PC-9 (cell line): ENCODE measurements at regions not wholly inside any gene's neighbourhood (a gene's known extent, or its start where the extent isn't known, plus 50 kb on each side); places are given as distances from the start of the nearest gene placed in this dataset.

Experiments
- CTCF ChIP-seq: fragments of 200-600 bp; sonication (generic); conservative IDR thresholded peaks from 2 replicates; pipeline ENCODE4 v1.6.1; 2017; ENCODE audit warnings: mixed run types, antibody characterized with exemption, mild to moderate bottlenecking, moderate library complexity
- EZH2 ChIP-seq: fragments of 200-600 bp; sonication (generic); IDR thresholded peaks from 2 replicates; pipeline ENCODE4 v1.8.0; 2017; ENCODE audit warnings: antibody characterized with exemption, low read depth

DNA sequence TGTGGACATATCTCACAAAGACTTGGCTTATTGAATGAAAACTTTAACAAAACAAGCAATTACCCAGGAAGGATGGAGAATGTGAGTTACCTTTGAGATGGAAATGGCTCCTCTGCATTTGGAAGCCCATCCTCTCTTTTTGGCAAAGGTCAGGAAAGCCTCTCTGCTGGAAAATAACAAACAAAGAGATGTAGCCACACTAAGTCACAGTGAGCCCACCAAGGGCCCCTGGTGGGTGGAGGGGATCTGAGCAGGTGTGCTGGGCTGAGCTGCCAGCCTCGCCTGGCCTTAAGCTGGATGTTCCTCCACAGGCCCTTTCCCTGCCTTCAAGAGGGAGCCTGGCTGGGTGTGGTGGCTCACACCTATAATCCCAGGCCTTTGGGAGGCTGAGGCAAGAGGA is 269.2 kb downstream of the HNRNPD start:
- TF ChIP-seq CTCF (no peak), EZH2 (no peak)
